ENCODE measurements at regions not wholly inside any gene's neighbourhood (a gene's known extent, or its start where the extent isn't known, plus 50 kb on each side); places are given as distances from the start of the nearest gene placed in this dataset.

GRCh38 chr3:59339818-59340217 is 290.0 kb upstream of the CFAP20DC start:
- TF ChIP-seq FOXP2 (optimal IDR thresholded peaks at IDR 0.05; ENCODE audit: control extremely low read depth, extremely low read length, insufficient read depth) (no peak), POLR2AphosphoS5 (IDR thresholded peaks at IDR 0.05; ENCODE audit: borderline replicate concordance, low read depth, low read length) (no peak), EZH2 (IDR thresholded peaks at IDR 0.05) (no peak)
- no peak overlapping the region for H3K4me3 ChIP-seq
- H3K9me3 ChIP-seq (ENCODE audit: low read depth, low read length): no peaks in the 10 kb centered on the region
- no peak overlapping the region for H3K9ac ChIP-seq (ENCODE audit: insufficient read length)
- H3K27ac ChIP-seq: no peak overlapping the region
- no peak for DNase-seq (ENCODE audit: low read depth, low spot score)
- H3K36me3 ChIP-seq (ENCODE audit: insufficient read depth, low read length): no peaks in the 10 kb centered on the region

GRCh38 chr3:59338934-59339333 is 289.1 kb upstream of the CFAP20DC start:
- no peak for TF ChIP-seq POLR2AphosphoS5 (IDR thresholded peaks at IDR 0.05; ENCODE audit: borderline replicate concordance, low read depth, low read length)
- TF ChIP-seq EZH2 (IDR thresholded peaks at IDR 0.05): no peak
- TF ChIP-seq FOXP2 (optimal IDR thresholded peaks at IDR 0.05; ENCODE audit: control extremely low read depth, extremely low read length, insufficient read depth): no peak
- Histone ChIP-seq H3K9me3 (ENCODE audit: low read depth, low read length) (no peaks in the 10 kb centered on the region), H3K27ac (no peak overlapping the region), H3K9ac (ENCODE audit: insufficient read length) (no peak overlapping the region), H3K4me3 (no peak overlapping the region), H3K36me3 (ENCODE audit: insufficient read depth, low read length) (no peaks in the 10 kb centered on the region)
- DNase-seq (ENCODE audit: low read depth, low spot score): no peak

- no peaks in the 10 kb centered on the region for H3K36me3 ChIP-seq (ENCODE audit: insufficient read depth, low read length)
- no peak overlapping the region for H3K4me3 ChIP-seq
- no peak overlapping the region for H3K27ac ChIP-seq
- no peak overlapping the region for H3K9ac ChIP-seq (ENCODE audit: insufficient read length)
- no peaks in the 10 kb centered on the region for H3K9me3 ChIP-seq (ENCODE audit: low read depth, low read length)
- TF ChIP-seq EZH2 (IDR thresholded peaks at IDR 0.05) (no peak), FOXP2 (optimal IDR thresholded peaks at IDR 0.05; ENCODE audit: control extremely low read depth, extremely low read length, insufficient read depth) (no peak), POLR2AphosphoS5 (IDR thresholded peaks at IDR 0.05; ENCODE audit: borderline replicate concordance, low read depth, low read length) (no peak)
- no peak for DNase-seq (ENCODE audit: low read depth, low spot score)
Measured at GRCh38 chr3:59335338-59335737, 285.5 kb upstream of the CFAP20DC start.

- H3K27ac ChIP-seq: no peak overlapping the region
- no peak overlapping the region for H3K4me3 ChIP-seq
- DNase-seq (ENCODE audit: low read depth, low spot score): no peak
- no peak overlapping the region for H3K9ac ChIP-seq (ENCODE audit: insufficient read length)
- H3K9me3 ChIP-seq (ENCODE audit: low read depth, low read length): no peaks in the 10 kb centered on the region
- H3K36me3 ChIP-seq (ENCODE audit: insufficient read depth, low read length): no peaks in the 10 kb centered on the region
- TF ChIP-seq POLR2AphosphoS5 (IDR thresholded peaks at IDR 0.05; ENCODE audit: borderline replicate concordance, low read depth, low read length) (no peak), FOXP2 (optimal IDR thresholded peaks at IDR 0.05; ENCODE audit: control extremely low read depth, extremely low read length, insufficient read depth) (no peak), EZH2 (IDR thresholded peaks at IDR 0.05) (no peak)
Measured at GRCh38 chr3:59334585-59334984, 284.8 kb upstream of the CFAP20DC start.

GRCh38 chr3:59327376-59327808 is 277.6 kb upstream of the CFAP20DC start:
- no peak overlapping the region for H3K27ac ChIP-seq
- DNase-seq (ENCODE audit: low read depth, low spot score): no peak

GRCh38 chr3:59326246-59327024 is 276.6 kb upstream of the CFAP20DC start:
- DNase-seq (ENCODE audit: low read depth, low spot score): no peak
- Histone ChIP-seq H3K9me3 (ENCODE audit: low read depth, low read length) (no peaks in the 10 kb centered on the region), H3K36me3 (ENCODE audit: insufficient read depth, low read length) (no peaks in the 10 kb centered on the region), H3K4me3 (no peak overlapping the region), H3K9ac (ENCODE audit: insufficient read length) (no peak overlapping the region), H3K27ac (no peak overlapping the region)
- TF ChIP-seq FOXP2 (optimal IDR thresholded peaks at IDR 0.05; ENCODE audit: control extremely low read depth, extremely low read length, insufficient read depth) (no peak), EZH2 (IDR thresholded peaks at IDR 0.05) (no peak), POLR2AphosphoS5 (IDR thresholded peaks at IDR 0.05; ENCODE audit: borderline replicate concordance, low read depth, low read length) (no peak)

More at GRCh38 chr3:59327376-59327808, 277.6 kb upstream of the CFAP20DC start:
- Histone ChIP-seq H3K9me3 (ENCODE audit: low read depth, low read length) (no peaks in the 10 kb centered on the region), H3K9ac (ENCODE audit: insufficient read length) (no peak overlapping the region), H3K36me3 (ENCODE audit: insufficient read depth, low read length) (no peaks in the 10 kb centered on the region), H3K4me3 (no peak overlapping the region)
- TF ChIP-seq FOXP2 (optimal IDR thresholded peaks at IDR 0.05; ENCODE audit: control extremely low read depth, extremely low read length, insufficient read depth) (no peak), EZH2 (IDR thresholded peaks at IDR 0.05) (no peak), POLR2AphosphoS5 (IDR thresholded peaks at IDR 0.05; ENCODE audit: borderline replicate concordance, low read depth, low read length) (no peak)

GRCh38 chr3:59321881-59322540 is 272.2 kb upstream of the CFAP20DC start:
- DNase-seq (ENCODE audit: low read depth, low spot score): no peak
- Histone ChIP-seq H3K9ac (ENCODE audit: insufficient read length) (no peak overlapping the region), H3K9me3 (ENCODE audit: low read depth, low read length) (no peaks in the 10 kb centered on the region), H3K27ac (no peak overlapping the region), H3K4me3 (no peak overlapping the region), H3K36me3 (ENCODE audit: insufficient read depth, low read length) (no peaks in the 10 kb centered on the region)
- TF ChIP-seq EZH2 (IDR thresholded peaks at IDR 0.05) (no peak), FOXP2 (optimal IDR thresholded peaks at IDR 0.05; ENCODE audit: control extremely low read depth, extremely low read length, insufficient read depth) (no peak), POLR2AphosphoS5 (IDR thresholded peaks at IDR 0.05; ENCODE audit: borderline replicate concordance, low read depth, low read length) (no peak)

- no peak overlapping the region for H3K27ac ChIP-seq
- H3K4me3 ChIP-seq: no peak overlapping the region
- no peak for DNase-seq (ENCODE audit: low read depth, low spot score)
- TF ChIP-seq FOXP2 (optimal IDR thresholded peaks at IDR 0.05; ENCODE audit: control extremely low read depth, extremely low read length, insufficient read depth): no peak
- no peak for TF ChIP-seq POLR2AphosphoS5 (IDR thresholded peaks at IDR 0.05; ENCODE audit: borderline replicate concordance, low read depth, low read length)
- no peak for TF ChIP-seq EZH2 (IDR thresholded peaks at IDR 0.05)
- H3K9ac ChIP-seq (ENCODE audit: insufficient read length): no peak overlapping the region
- no peaks in the 10 kb centered on the region for H3K36me3 ChIP-seq (ENCODE audit: insufficient read depth, low read length)
- no peaks in the 10 kb centered on the region for H3K9me3 ChIP-seq (ENCODE audit: low read depth, low read length)
Measured at GRCh38 chr3:59320080-59320479, 270.3 kb upstream of the CFAP20DC start.
